Raji (cell line): ENCODE measurements at regions not wholly inside any gene's neighbourhood (a gene's known extent, or its start where the extent isn't known, plus 50 kb on each side); places are given as distances from the start of the nearest gene placed in this dataset.

ENCODE experiments used
- POLR2A ChIP-seq: IDR thresholded peaks from 2 replicates; pipeline ENCODE4 v1.6.1; 2011; ENCODE audit warnings: low read depth, low read length, control low read depth; ENCODE audit not compliant: insufficient read depth

GRCh38 chr3:43893727-43894126 is 203.0 kb downstream of the ABHD5 start:
- no peak for TF ChIP-seq POLR2A

GRCh38 chr3:43894176-43895049 is 203.7 kb downstream of the ABHD5 start:
- TF ChIP-seq POLR2A = no peak

GRCh38 chr3:43895573-43895972 is 204.8 kb downstream of the ABHD5 start:
- no peak for TF ChIP-seq POLR2A

GRCh38 chr3:43902415-43902814 is 211.7 kb downstream of the ABHD5 start:
- TF ChIP-seq POLR2A = no peak

- no peak for TF ChIP-seq POLR2A
Observed at GRCh38 chr3:43905157-43905556, 214.4 kb downstream of the ABHD5 start.

- TF ChIP-seq POLR2A = no peak
Observed at GRCh38 chr3:43906849-43907507, 216.2 kb downstream of the ABHD5 start.

- no peak for TF ChIP-seq POLR2A
Observed at GRCh38 chr3:43907508-43907858, 216.7 kb downstream of the ABHD5 start.

- no peak for TF ChIP-seq POLR2A
Observed at GRCh38 chr3:43908456-43908855, 217.7 kb downstream of the ABHD5 start.

- no peak for TF ChIP-seq POLR2A
Observed at GRCh38 chr3:43909149-43909548, 218.4 kb downstream of the ABHD5 start.

- TF ChIP-seq POLR2A = no peak
Observed at GRCh38 chr3:43910750-43911149, 220.0 kb downstream of the ABHD5 start.

- no peak for TF ChIP-seq POLR2A
Observed at GRCh38 chr3:43913036-43913948, 222.6 kb downstream of the ABHD5 start.

- no peak for TF ChIP-seq POLR2A
Observed at GRCh38 chr3:43914269-43914668, 223.5 kb downstream of the ABHD5 start.

- no peak for TF ChIP-seq POLR2A
Observed at GRCh38 chr3:43915546-43915945, 224.8 kb downstream of the ABHD5 start.

- TF ChIP-seq POLR2A = no peak
Observed at GRCh38 chr3:43917361-43917760, 226.6 kb downstream of the ABHD5 start.

GRCh38 chr3:43919029-43919428 is 228.3 kb downstream of the ABHD5 start:
- TF ChIP-seq POLR2A = no peak
